Neutrophil (primary cell): ENCODE measurements at regions not wholly inside any gene's neighbourhood (a gene's known extent, or its start where the extent isn't known, plus 50 kb on each side); places are given as distances from the start of the nearest gene placed in this dataset.

Experiments
- H3K27ac ChIP-seq: fragments of 200-600 bp; sonication (generic); 2 replicates; pipeline ENCODE4 v1.5.1; 2016; ENCODE audit warnings: mild to moderate bottlenecking, moderate library complexity
- H3K27me3 ChIP-seq: fragments of 200-600 bp; sonication (generic); 2 replicates; pipeline ENCODE4 v1.6.0; 2016; ENCODE audit warnings: mild to moderate bottlenecking
- H3K36me3 ChIP-seq: fragments of 200-600 bp; sonication (generic); 2 replicates; pipeline ENCODE4 v1.5.1; 2017
- H3K4me1 ChIP-seq, 2 experiments: fragments of 200-600 bp in 1 of 2; sonication (generic) in 1 of 2; 1 replicate in 1 of 2; 2 replicates in 1 of 2; pipeline versions ENCODE4 v1.5.1 to v1.6.1; 2013 to 2016; ENCODE audit warnings: low read depth in 1 of 2, low read length in 1 of 2, mild to moderate bottlenecking in 1 of 2, moderate library complexity in 1 of 2; ENCODE audit not compliant: control insufficient read depth in 1 of 2, insufficient read depth in 1 of 2
- H3K4me3 ChIP-seq, 2 experiments: fragments of 200-600 bp in 1 of 2; sonication (generic) in 1 of 2; 1 replicate in 1 of 2; 2 replicates in 1 of 2; pipeline ENCODE4 v1.5.1; 2013 to 2016; ENCODE audit warnings: low read depth in 1 of 2, low read length in 1 of 2, mild to moderate bottlenecking in 1 of 2, moderate library complexity in 1 of 2
- H3K9me3 ChIP-seq: fragments of 200-600 bp; sonication (generic); 2 replicates; pipeline ENCODE4 v1.5.1; 2016
- TF ChIP-seq, protein P1 (sequence below): fragments of 200-600 bp; sonication (generic); IDR thresholded peaks from 2 replicates; pipeline ENCODE4 v1.5.1; 2016; ENCODE audit warnings: antibody characterized with exemption

DNA sequence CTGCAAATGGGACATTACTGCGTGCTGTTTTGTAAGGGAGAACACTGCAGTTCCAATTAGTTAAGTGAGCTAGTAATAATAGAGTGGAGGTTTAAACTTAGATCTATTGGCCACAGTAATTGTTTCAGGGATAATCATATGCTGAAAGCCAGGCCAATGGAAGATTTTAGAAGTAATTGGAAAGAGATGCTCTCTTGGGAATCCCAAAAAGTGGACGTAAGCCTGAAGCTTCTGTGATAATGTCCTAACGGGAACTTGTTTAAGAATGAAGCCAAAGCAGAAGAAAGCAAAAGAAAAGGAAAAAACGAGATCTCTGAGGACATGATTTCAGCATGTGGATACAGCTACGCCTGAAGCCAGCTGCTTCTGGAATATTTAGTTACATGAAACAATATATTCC lies 594.6 kb downstream of the SLC4A3 start:
- Histone ChIP-seq H3K36me3 (no peaks in the 10 kb centered on the region), H3K27ac (no peak overlapping the region), H3K4me1 (no peaks in the 10 kb centered on the region), H3K4me3 (no peak overlapping the region), H3K9me3 (no peaks in the 10 kb centered on the region), H3K27me3 (no peaks in the 10 kb centered on the region)
- TF ChIP-seq, protein P1, sequence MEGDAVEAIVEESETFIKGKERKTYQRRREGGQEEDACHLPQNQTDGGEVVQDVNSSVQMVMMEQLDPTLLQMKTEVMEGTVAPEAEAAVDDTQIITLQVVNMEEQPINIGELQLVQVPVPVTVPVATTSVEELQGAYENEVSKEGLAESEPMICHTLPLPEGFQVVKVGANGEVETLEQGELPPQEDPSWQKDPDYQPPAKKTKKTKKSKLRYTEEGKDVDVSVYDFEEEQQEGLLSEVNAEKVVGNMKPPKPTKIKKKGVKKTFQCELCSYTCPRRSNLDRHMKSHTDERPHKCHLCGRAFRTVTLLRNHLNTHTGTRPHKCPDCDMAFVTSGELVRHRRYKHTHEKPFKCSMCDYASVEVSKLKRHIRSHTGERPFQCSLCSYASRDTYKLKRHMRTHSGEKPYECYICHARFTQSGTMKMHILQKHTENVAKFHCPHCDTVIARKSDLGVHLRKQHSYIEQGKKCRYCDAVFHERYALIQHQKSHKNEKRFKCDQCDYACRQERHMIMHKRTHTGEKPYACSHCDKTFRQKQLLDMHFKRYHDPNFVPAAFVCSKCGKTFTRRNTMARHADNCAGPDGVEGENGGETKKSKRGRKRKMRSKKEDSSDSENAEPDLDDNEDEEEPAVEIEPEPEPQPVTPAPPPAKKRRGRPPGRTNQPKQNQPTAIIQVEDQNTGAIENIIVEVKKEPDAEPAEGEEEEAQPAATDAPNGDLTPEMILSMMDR, result no peak

DNA sequence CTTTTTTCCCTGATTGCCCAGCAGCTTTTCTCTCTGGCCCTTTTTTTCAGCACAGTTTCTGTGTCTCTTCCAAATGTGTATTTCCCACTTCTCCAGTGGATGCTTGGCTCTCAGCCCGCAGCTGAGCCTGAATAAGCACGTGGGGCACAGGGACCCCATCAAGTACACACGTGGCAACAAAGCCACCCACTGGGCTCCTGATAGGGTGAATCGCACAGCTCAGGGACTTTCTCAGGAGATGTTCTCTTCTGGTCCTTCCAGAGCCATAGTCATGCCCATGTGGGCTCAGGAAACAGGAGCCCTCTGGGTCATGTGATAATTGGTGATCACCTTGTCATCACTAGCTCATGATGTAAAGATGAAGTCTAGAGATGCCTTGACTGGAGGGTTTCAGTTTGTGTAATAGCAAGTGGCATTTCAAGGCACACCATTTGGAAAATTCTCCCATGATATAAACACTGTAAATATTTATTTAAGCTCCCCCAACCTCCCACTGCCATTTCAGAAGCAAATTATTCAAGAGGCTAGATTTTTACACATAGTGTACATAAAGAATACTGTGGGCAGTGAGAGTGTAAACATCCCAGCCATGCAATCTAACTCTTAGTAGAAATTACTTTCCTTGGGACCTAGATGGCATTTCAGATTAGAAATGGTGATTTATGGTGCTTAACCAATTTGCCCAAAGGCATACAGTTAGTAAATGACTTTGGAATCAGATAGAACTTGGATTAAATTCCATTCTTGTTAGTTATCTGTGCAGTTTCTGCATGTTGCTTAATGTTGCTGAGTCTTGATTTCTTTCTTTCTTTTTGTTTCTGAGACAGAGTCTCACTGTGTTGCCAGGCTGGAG lies 597.5 kb downstream of the SLC4A3 start:
- Histone ChIP-seq H3K9me3 (no peaks in the 10 kb centered on the region), H3K4me3 (no peak overlapping the region), H3K27ac (no peak overlapping the region), H3K4me1 (no peaks in the 10 kb centered on the region), H3K36me3 (no peaks in the 10 kb centered on the region), H3K27me3 (no peaks in the 10 kb centered on the region)
- TF ChIP-seq, protein P1, result no peak

DNA sequence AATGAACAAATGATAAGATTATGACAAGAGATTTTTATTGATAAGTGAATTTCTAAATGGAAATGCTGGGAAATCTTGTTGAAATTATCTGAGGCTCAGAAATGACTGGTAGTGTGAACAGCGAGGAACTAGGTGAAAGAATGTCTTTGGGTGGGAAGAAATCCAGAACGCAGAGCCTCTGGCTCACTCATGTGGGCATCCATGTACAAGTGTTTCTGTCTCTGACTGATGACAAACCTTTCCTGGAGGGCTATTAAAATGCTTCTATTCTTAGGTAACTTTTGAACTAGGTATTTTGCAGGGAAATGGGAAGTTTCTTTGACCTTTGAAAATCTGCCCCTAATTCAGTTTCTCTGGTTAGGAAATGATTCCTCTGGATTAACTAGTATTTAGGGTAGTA lies 598.6 kb downstream of the SLC4A3 start:
- Histone ChIP-seq H3K36me3 (no peaks in the 10 kb centered on the region), H3K4me1 (no peaks in the 10 kb centered on the region), H3K9me3 (no peaks in the 10 kb centered on the region), H3K27ac (no peak overlapping the region), H3K4me3 (no peak overlapping the region), H3K27me3 (no peaks in the 10 kb centered on the region)
- TF ChIP-seq, protein P1, result no peak

DNA sequence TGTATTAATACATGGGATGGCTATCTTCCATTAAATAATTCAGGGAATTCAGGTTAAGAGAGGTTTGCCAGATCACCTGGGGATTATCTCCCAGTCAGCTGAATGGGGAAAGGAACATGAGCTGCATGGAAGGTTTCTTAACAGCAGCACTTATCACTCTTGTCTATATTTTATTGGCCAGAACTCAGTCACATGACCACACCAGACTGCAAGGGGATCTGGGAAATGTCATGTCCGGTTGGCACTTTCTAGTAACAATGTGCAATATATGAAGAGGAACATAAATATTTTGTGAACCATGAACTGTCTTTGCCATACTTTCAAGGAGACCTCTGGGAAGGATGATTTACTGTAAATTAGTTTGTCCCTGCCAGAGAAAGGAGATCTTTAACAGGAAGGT lies 599.1 kb downstream of the SLC4A3 start:
- Histone ChIP-seq H3K27ac (no peak overlapping the region), H3K27me3 (no peaks in the 10 kb centered on the region), H3K4me1 (no peaks in the 10 kb centered on the region), H3K4me3 (no peak overlapping the region), H3K36me3 (no peaks in the 10 kb centered on the region), H3K9me3 (no peaks in the 10 kb centered on the region)
- TF ChIP-seq, protein P1, result no peak

DNA sequence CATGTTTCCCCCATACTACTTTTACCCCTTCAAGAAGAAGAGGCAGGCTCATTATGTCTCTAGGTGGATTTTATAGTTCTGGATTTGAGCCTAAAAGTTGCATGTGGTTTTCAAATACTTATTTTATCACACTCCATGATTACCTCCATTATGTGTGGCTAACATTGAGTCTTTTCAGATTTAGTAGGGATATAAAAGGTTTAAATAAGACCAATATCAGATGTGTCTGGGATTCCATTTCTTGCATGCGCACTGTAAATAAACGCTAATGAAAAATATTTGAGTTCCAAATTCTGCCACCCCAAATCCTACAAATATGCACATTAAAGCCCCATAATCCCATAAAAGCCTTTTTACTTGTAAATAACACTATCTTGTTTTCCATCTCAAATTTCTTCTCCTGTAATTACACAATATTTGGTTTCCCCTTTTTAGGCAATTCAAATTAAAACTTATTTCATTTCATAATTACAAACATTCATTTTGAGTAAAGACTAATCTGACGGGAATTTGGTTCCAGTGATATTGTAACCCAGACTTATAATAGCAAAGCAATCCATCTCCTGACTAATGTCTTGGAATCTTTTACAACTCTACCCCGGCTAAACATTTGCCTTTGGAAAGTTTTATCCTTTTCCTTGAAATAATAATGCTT lies 600.0 kb downstream of the SLC4A3 start:
- Histone ChIP-seq H3K4me3 (no peak overlapping the region), H3K36me3 (no peaks in the 10 kb centered on the region), H3K27me3 (no peaks in the 10 kb centered on the region), H3K27ac (no peak overlapping the region), H3K4me1 (no peaks in the 10 kb centered on the region), H3K9me3 (no peaks in the 10 kb centered on the region)
- TF ChIP-seq, protein P1, result no peak
